CD1c-positive myeloid dendritic cell (primary cell): ENCODE measurements at regions not wholly inside any gene's neighbourhood (a gene's known extent, or its start where the extent isn't known, plus 50 kb on each side); places are given as distances from the start of the nearest gene placed in this dataset.
"Not testable (repeated sequence)": the region's sequence is repeated elsewhere in the genome, so short reads cannot be mapped to it uniquely, and the experiment has no call there.

ENCODE experiments used
- DNase-seq: peaks from one replicate; pipeline ENCODE4 v3.0.0-alpha.2; 2016; ENCODE audit errors: extremely low spot score

DNA sequence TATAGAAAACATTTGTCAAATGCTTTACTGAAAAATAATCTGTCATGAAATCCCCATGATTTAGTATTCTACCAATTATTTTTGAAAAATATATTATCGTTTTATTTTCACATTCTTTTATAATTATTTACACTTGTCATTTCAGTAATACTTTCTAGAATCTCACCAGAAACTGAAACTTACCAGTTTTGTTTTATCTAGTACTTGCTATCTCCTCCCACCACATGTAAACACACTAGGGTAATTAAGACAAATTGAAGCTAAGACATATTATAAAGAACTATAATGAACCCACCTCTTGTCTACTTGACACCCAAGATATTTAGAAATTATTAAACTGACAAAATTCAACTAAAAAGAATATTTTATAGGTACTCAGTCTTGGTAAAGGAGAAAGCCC is 51.5 kb upstream of the GRM3 start:
- no peak for DNase-seq

DNA sequence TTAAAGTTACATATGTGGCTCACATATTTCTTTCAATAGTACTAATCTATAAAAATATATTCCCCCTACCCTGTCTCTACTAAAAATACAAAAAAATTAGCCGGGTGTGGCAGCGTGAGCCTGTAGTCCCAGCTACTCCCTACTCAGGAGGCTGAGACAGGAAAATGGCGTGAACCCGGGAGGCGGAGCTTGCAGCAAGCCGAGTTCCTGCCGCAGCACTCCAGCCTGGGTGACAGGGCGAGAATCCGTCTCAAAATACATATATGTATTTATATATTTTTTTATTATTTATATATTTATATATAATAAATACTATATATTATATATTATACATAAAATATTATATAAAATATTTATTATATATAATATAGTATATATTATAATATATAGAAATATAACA is 69.7 kb upstream of the GRM3 start:
- DNase-seq = no peak

DNA sequence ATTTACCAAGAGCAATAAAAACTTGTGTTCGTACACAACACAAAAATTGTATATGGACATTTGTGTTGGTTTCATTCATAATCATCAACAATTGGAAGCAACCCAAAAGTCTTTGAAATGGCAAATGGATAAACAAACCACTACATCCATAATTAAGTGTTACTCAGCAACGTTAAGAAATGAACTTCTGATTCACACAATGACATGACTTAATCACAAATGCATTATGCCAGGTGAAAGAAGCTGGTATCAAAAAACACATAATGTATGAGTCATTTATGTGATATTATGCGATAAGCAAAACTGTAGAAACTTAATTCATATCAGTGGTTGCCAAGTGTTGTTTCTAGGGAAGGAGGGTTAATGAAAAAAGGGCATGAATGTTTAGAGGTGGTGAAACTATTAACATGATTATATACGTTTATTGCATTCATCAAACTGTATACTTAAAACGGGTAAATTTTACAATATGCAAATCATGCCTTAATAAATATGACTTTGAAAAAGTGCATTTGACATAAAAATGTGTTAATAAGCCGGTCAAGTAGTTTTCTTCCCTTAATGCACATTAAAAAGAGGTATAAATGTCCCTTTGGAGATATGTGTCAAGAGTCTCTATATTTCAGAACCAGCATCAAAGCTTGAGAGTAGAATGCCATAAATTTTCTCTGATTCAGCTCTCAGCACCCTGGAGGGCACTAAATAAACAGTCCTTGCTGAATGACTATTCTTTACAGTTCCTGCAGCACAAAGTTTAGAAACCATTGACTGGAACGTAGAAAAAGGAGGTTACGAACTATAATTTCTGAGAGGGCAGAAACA is 84.8 kb upstream of the GRM3 start:
- DNase-seq = no peak

DNA sequence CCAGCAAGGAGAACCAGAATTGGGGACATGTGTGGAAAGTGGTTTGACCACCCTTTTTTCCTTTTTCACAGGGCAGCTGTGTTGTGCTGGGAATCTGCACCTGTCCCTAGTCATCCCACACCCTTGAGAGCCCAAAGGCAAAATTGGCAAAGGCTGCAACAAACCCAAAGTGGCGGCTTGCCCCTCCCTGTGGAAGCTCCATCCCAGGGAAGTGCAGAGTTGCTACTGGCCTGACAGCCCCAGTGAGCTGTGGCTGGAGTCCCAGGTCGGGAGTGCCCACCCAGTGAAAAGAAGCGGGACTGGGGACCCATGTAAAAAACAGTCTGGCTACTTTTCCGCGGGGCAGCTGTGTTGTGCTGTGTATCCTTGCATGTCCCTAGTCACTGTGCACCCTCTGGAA is 109.1 kb upstream of the GRM3 start:
- no peak for DNase-seq

DNA sequence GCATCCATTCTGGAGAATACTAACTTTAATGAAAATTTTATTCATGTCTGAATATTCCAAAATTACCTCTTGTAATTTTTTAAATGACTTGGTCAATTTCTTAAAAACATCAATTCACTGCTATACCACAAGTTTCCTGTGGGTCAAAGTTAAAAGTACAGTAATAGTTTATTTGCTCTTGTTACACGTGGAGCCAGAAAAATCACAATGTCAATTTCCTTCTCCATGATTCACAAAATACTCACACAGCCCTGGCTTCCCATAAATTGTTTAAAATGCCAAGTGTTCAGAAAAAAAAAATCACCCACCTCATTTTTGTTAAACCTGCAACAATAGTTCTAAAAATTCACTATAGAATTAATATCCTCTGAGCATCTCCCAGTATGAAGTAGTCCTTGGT is 139.5 kb upstream of the GRM3 start:
- DNase-seq = no peak

DNA sequence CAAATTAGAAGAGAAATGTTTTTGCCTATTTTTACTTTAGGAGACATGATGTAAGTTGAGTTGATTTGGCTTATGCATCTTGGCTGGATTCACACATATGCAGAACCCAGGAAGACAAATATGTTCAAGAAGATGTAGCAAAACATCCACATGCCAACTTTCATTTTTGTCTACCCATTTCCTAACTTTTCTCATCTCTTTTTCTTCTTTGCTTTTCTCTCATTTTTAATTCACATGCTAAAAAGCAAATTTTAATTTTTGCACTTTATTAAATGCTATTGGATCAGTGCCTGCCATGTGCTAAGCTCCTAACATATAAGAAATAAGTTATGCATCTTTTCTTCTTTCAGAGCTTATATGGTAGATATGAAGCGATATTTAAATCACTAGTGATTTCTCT is 143.7 kb upstream of the GRM3 start:
- DNase-seq = no peak

DNA sequence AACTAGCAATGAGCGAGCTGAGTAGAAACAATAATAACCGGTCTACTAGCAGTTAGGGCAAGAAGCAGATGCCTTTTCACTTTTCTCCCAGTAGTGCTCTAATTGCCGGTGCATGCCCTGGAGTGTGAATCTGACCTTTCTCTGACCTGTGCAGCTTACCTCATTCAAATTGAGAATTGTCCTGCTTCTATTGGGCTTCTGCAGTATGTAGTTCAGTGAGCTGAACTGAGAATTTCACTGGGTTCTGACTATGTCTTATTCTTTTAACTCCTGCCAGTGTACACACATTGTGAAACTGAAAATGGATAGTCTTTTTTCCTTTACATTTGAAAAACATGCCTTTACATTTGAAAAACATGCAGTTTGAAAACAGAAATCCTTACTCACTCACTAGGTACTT is 157.9 kb upstream of the GRM3 start:
- DNase-seq = no peak

DNA sequence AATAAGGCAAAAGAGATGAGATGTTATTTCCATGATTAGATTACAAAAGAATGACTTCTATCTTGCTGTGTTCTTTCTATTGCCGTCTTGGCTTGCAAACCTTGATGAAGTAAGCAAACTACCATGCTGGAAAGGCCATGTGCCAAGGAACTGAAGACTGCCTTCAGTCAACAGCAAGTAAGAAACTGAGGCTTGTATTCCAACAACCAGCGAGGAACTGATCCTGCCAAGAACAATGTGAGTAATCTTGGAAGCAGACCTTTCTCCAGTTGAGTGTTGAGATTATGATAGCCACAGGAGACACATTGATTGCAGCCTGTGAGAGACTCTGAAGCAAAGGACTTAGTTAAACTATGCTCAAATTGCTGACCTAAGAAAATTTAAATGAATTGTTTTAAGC is 164.6 kb upstream of the GRM3 start:
- no peak for DNase-seq

DNA sequence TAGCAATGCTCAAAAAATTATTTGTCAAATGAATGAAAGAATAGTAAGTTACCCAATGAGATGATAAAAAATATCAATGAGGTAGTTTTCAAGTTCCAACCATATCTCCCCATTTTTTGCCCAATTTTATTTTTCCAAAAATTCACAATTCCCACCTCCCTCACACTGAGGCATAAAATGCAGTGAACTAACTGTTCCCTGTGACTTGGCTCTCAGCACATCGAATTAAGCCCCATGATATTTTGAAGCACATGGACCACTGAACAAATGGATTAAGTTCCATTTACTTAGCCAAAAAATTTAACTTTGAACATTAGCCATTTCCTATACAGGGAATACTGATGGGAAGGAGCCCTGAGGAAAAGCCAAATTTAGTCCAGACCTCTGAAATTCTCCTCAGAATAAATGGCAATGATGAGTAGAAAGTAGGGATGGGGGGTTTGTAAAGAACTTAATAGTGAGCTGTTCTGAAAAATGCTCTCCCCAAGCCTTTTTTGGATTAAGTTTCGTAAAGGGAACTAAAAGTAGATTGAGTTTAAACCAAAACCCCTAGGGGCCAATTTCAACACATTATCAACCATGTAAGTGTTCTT is 166.3 kb upstream of the GRM3 start:
- DNase-seq = no peak

DNA sequence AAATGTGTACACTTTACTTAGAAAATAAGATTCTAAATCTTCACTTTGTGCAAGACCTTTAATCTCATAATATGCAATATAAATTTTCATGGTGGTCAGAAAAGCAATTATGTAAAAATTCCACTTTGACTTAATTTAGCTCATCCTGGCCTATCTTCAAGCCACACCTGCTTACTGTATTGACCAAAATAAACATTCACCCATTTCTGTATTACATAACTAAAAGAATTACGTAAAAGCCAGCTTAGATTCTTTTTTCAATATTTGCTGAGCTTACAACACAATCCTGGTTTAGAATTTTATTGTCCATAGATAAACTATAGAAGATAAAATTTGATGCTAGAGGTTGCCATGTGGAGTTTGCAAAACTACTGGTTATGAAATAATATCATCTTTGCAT is 172.9 kb upstream of the GRM3 start:
- no peak for DNase-seq

DNA sequence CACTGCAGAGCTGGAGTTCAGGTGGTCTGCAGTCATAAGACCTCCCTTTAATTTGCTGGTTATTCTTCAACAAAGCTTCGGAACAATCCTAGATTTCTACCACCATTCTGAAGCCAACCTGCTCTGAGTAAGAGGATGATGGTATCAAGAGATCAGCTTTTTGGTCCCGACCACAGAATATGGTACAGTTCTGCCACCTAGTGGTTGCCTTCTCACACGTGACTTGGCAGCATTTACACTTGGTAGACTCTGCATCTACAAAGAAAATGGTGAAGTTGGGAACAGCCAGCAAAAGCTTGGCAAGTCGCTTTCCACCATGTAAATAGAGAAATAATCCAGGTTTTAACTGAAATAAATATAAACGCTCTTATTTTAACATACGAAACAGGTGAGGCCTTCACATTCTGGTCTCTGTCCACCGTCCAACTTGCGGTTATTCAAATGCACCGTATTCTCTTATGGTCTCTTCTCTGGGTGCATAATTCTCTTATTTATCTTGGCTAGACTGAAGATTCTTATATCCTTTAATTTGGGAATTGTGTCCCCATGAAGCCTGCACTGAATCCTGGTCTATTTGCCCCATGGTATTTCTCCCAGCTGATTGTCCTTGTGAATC is 173.9 kb upstream of the GRM3 start:
- DNase-seq = peak; percentile 58

DNA sequence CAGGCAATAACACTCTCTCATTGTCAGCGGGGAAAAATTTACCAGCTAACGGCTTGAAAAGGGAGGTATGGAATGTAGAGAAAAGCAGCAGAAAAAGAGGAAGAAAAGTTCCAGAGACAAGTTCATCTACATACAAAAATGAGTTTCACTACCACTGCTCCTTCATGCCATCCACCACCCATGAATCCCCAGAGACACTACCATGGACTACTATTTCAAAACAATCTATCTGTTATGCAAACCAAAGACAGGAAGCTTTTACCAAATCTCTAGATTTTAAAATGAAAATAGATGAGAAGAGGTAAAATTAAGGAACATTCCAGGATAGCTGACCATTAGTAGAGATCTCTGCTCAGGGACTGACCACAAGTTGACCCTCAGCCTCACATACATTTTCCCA is 189.0 kb upstream of the GRM3 start:
- no peak for DNase-seq

DNA sequence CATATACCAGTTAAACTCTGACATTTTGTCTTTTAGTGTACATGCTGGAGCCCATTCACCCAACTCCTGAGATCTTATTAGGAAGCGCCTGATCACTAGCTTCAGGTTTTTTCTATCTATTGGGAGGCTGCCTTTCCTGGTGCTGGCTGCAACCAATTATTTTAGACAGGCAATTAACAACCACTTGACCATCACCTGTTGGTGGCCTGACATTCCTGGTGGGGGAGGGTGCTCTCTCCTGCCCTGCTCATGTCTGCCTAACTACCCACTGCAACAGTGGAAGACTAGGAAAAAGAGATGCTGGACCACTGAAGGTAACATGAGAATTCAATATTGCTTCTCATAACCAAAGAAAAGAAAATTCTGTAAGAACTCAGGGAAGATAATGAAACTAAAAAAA is 190.3 kb upstream of the GRM3 start:
- DNase-seq = no peak

DNA sequence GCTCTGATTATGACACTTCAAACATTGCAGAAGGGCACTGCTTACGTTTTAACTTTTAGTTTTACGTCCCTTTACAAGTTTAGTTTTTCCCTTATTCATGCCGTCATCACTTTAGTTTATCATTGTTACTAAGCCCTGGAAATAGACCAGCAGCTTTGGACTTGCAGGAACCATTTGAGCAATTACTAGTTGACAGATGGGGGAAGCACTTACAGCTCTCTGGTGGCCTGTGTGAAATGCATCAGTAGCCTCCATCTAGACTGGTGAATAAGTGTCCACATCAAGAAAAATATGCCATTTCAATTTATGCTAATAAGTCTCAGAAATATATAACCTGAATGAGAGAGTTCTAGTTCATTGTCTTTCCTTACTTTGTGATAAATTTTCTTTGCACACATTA is 194.9 kb upstream of the GRM3 start:
- DNase-seq = no peak

DNA sequence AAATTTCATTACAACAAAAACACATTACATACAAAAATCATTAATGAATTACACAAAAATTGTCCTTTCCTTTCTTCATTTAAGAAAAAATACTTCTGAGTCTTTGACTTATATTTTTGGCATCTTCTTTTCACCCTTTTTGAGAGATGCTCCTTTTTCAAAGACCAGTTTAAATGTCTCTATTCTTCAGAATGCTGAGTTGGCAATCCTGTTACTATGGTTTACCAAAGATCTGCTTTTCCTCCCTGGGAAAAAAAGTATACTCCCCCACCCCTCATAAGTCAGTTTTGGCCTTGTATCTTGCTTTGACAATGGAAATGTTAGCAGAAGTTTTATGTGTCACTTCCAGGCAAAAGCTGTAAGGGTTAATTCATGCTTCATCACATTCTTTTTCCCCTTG is 198.4 kb upstream of the GRM3 start:
- DNase-seq = no peak

DNA sequence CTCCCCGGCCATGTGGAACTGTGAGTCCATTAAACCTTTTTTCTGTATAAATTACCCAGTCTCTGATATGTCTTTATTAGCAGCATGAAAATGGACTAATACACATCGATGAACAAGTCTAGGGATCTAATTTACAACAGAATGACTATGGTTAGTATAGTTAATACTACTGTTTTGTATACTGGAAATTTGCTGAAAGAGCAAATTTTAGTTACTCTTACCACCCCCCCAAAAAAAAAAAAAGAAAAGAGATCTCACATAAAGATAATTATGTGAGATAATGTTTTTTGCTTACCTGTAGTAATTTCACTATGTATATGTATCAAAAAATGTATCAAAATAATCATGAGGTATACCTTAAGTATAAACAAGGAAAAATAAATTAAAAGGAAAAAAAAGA is 199.5 kb upstream of the GRM3 start:
- no peak for DNase-seq

DNA sequence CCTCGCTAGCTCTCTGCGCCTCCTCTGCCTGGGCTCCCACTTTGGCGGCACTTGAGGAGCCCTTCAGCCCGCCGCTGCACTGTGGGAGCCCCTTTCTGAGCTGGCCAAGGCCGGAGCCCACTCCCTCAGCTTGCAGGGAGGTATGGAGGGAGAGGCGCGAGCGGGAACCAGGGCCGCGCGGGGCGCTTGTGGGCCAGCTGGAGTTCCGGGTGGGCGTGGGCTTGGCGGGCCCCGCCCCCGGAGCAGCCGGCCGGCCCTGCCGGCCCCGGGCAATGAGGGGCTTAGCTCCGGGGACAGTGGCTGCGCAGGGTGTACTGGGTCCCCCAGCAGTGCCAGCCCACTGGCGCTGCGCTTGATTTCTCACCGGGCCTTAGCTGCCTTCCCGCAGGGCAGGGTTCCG is 203.3 kb upstream of the GRM3 start:
- not testable (repeated sequence) for DNase-seq

DNA sequence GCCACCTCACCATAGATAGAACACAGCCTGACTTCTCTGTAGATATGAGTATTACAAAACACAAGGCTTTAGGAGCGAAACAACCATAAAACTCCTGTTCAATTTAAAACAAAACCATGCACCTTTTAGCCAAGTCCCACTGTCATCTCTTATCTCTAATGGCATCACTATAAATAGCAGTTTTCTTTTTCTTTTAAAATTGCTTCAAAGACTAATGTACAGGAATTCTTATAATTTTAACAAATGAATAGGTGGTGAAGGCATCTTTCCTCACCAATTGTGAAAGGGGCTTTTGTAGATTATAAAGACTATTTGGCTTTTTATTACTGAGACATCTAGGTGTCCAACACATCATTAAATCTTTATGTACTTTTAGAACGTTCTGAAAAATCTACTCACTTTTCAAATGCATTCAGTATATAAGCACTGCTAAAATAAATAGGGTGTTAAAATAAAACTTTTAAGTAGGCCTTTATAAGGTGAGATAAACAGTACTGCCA is 205.7 kb upstream of the GRM3 start:
- no peak for DNase-seq

DNA sequence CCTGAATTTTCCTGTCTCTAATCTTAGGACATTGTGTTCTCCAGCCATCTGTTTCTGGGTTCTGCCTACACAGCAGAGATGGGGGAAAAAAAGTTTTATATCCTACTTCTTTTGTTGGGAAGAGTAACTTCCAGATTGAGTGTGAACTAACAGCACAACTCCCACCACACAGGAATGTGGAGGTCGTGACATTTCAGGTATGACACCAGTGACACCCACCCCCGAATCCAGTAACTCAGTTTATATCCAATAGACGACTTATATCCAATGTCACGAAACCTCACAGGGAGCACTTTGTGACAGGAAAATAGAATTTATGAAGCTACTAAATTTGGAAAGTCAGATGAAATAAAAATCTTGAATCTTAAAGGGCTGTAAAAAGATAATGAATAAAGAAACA is 211.9 kb upstream of the GRM3 start:
- no peak for DNase-seq

DNA sequence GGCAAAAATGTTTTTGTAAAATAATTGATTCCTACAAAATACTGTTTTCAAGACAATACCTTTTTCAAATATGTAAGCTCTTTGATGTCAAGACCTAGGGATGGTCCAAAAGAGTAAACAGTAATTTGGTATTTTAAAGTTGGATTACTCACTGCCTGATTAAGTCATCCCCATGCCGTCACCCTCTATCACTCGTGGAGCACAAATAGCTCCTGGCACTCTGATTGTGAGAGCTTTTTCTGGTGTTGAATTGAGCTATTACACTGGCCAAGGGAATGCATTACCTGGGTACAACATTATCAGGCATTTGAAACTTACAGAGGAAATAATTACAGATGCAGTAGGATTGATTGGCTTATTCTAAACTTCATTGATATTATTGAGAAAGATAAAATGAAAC is 231.9 kb upstream of the GRM3 start:
- DNase-seq = no peak

DNA sequence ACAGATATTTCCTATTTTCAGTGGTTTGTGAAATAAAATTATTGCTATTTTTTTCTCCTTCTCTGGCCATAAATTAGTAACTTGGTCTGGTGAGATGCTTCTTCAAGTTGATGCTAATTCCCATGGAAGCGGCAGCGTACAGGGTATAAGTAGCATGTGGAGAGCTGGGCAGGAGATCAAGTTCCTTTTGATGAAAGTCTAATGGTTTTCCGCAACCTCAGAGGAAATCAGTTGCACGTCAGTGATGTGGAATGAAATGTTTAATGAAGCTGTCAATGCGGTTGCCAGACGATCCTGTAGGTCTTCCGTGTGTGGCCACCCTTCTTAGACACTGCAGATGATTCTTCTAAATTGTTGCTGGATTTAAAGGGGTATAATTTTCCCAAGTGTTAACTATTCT is 236.4 kb upstream of the GRM3 start:
- no peak for DNase-seq

DNA sequence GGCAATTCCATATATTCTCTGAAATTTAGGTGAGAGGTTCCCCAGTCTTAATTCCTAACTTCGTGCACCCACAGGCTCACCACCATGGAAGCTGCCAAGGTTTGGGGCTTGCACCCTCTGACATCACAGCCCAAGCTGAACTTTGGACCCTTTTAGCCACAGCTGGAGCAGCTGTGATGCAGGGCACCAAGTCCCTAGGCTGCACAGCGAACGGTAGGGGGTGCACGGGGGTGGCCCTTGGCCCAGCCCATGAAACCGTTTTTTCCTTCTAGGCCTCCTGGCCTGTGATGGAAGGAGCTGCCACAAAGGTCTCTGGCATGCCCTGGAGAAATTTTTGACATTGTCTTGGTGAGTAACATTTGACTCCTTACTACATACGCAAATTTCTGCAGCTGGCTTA is 251.9 kb upstream of the GRM3 start:
- DNase-seq = no peak

DNA sequence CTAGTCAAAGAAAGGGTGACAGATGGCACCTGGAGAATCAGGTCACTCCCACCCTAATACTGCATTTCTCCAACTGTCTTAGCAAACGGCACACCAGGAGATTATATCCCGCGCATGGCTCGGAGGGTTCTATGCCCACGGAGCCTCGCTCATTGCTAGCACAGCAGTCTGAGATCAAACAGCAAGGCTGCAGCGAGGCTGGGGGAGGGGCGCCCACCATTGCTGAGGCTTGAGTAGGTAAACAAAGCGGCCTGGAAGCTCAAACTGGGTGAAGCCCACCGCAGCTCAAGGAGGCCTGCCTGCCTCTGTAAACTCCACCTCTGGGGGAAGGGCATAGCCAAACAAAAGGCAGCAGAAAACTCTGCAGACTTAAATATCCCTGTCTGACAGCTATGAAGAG is 268.1 kb upstream of the GRM3 start:
- DNase-seq = not testable (repeated sequence)
